Mucosa of descending colon (tissue), 3 donors: ENCODE measurements at regions not wholly inside any gene's neighbourhood (a gene's known extent, or its start where the extent isn't known, plus 50 kb on each side); places are given as distances from the start of the nearest gene placed in this dataset.

Source experiments
- ATAC-seq: fragments of 200-7000 bp; cut with Tn5 transposase; one replicate; pipeline ENCODE4 v1.9.1; 2020; ENCODE audit warnings: mild to moderate bottlenecking, moderate library complexity
- DNase-seq, 3 donors: peaks; one replicate each; pipeline ENCODE4 v3.0.0-alpha.2; 2020
- H3K36me3 ChIP-seq: fragments of 200-600 bp; one replicate; pipeline ENCODE4 v1.8.0; 2021; ENCODE audit warnings: low read depth, mild to moderate bottlenecking
- H3K4me1 ChIP-seq: fragments of 200-600 bp; one replicate; pipeline ENCODE4 v1.8.0; 2021; ENCODE audit warnings: low read depth, mild to moderate bottlenecking
- H3K4me3 ChIP-seq: fragments of 200-600 bp; one replicate; pipeline ENCODE4 v1.8.0; 2021; ENCODE audit warnings: mild to moderate bottlenecking
- H3K9me3 ChIP-seq: fragments of 200-600 bp; one replicate; pipeline ENCODE4 v1.8.0; 2021; ENCODE audit warnings: mild to moderate bottlenecking
- intact Hi-C, 2 donors: fragments of 100-400 bp; cut with DNase I in 1 of 2; cut with micrococcal nuclease in 1 of 2; formaldehyde crosslinking; loops; one replicate each; pipeline versions ENCODE4 v1.11.0 to v1.11.1; 2022; cut with DNase I, micrococcal nuclease
- TF ChIP-seq, protein P1 (sequence below): fragments of 200-600 bp; IDR thresholded peaks from one replicate; pipeline ENCODE4 v1.8.0; 2022; ENCODE audit warnings: antibody characterized with exemption, mild to moderate bottlenecking
- donor health status: DM: no; HTN: no; CAD: no; lungs with moderate emphysema.
- donor health status: DM: no; HTN: no; CAD: no.
- donor health status: DM: no; HTN: yes; CAD: no.

DNA sequence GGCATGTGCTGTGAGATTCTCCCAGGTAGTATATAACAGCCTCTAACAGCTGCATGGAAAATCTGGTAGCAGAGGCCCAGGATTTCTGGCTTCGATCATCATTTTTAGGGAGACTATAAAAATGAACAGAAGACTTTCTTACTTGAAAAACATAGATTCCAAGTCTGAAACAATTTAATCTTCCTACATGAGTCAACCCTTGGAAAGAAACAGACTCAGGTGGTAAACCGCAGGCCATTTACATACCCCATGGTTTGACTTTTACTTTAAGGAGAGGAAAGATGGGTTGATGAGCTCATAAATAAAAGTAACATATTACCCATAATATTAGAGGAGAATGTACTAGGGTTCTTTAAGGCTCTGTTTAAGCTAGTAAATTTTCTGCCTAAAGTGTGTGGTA is 121.6 kb downstream of the CYSLTR2 start:
- ATAC-seq, result no peak
- TF ChIP-seq, protein P1, sequence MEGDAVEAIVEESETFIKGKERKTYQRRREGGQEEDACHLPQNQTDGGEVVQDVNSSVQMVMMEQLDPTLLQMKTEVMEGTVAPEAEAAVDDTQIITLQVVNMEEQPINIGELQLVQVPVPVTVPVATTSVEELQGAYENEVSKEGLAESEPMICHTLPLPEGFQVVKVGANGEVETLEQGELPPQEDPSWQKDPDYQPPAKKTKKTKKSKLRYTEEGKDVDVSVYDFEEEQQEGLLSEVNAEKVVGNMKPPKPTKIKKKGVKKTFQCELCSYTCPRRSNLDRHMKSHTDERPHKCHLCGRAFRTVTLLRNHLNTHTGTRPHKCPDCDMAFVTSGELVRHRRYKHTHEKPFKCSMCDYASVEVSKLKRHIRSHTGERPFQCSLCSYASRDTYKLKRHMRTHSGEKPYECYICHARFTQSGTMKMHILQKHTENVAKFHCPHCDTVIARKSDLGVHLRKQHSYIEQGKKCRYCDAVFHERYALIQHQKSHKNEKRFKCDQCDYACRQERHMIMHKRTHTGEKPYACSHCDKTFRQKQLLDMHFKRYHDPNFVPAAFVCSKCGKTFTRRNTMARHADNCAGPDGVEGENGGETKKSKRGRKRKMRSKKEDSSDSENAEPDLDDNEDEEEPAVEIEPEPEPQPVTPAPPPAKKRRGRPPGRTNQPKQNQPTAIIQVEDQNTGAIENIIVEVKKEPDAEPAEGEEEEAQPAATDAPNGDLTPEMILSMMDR, result no peak
- H3K4me3 ChIP-seq, result no peak overlapping the region
- no peak for DNase-seq
- no peaks in the 10 kb centered on the region for H3K4me1 ChIP-seq
- intact Hi-C loops, result no loop called here
- H3K36me3 ChIP-seq, result no peaks in the 10 kb centered on the region
- peaks cover 7% of the 10 kb centered on the region for H3K9me3 ChIP-seq

DNA sequence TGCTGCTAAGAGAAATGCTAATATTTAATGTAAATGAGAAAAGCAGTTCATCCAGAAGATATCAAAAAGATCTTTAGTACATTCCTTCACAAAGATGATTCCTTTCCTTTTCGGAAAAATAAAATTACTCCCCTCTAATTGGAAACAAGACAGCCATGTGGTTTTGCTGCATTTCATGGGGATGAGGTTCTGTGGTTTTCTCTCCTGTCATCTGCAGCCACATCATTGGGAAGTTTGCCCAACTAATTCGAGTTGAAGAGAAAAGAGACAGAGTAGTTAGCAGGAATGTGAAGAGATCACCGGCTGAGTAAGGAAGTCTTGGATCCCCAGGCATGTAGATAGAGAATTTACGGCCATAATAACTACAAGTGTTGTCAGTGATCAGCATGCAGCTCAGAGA is 122.1 kb downstream of the CYSLTR2 start:
- intact Hi-C loops, result no loop called here
- H3K4me3 ChIP-seq, result no peak overlapping the region
- H3K9me3 ChIP-seq, result peaks cover 12% of the 10 kb centered on the region
- no peaks in the 10 kb centered on the region for H3K36me3 ChIP-seq
- H3K4me1 ChIP-seq, result no peaks in the 10 kb centered on the region
- ATAC-seq (no peak), DNase-seq (no peak)
- TF ChIP-seq, protein P1, result no peak

DNA sequence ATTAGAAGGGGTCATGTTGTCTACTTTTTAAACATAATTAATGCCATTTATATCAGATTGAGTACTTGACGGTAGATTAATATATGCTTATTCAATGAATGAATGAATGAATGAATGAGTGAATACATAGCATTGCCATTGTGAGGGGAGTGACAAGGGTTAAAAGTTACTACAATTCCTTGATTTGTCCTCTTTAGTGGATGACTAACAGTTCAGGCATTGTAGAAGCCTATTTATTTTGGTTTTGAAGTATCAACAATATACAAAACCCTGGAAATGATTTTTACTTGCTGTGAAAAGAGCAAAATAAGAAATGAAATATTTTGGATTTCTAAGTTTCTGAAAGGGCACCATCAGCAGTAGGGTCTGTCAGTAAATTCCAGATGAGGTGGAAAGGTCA is 122.7 kb downstream of the CYSLTR2 start:
- no peaks in the 10 kb centered on the region for H3K4me1 ChIP-seq
- DNase-seq (no peak), ATAC-seq (no peak)
- intact Hi-C loops, result no loop called here
- H3K36me3 ChIP-seq, result no peaks in the 10 kb centered on the region
- H3K4me3 ChIP-seq, result no peak overlapping the region
- H3K9me3 ChIP-seq, result peaks cover 18% of the 10 kb centered on the region
- TF ChIP-seq, protein P1, result no peak

DNA sequence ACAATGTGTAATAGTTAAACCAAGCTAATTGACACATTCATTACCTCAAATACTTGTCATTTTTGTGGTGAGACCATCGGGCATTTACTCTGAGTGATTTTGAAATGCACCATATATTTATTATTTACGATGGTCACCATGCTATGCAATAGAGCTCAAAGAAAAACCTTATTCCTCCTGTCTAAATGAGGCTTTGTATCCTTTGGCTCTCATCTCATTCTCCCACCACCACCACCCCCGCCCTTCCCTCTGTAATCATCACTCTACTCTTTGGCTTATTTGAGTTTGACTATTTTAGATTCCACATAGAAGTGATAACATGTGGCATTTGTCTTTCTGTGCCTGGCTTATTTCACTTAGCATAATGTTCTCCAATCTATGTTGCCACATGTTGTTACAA is 124.9 kb downstream of the CYSLTR2 start:
- TF ChIP-seq, protein P1, result no peak
- no peak for DNase-seq
- Histone ChIP-seq H3K36me3 (no peaks in the 10 kb centered on the region), H3K4me1 (no peaks in the 10 kb centered on the region), H3K9me3 (peaks cover 20% of the 10 kb centered on the region), H3K4me3 (no peak overlapping the region)
- no peak for ATAC-seq
- intact Hi-C loops, result no loop called here

DNA sequence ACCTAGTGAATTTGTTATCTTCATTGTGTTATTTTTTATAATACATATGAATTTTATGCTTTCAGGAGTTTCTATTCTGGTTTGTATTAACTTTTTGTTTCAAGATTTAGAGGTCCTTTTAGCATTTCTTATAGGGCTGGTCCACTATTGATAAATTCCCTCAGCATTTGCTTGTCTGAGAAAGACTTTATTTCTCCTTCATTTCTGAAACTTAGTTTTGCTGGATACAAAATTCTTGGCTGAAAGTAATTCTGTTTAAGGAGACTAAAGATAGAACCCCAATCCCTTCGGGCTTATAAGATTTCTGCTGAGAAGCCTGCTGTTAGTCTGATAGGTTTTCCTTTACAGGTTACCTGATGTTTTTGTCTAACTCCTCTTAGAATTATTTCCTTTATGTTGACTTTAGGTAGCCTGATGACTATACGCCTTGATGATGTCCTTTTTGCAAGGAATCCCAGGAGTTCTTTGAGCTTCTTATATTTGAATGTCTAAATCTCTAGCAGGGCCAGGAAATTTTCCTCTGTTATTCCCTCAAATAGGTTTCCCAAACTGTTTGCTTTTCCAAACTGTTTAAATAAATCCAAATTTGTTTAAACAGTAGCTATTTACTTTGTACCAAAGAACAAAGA is 127.1 kb downstream of the CYSLTR2 start:
- no peaks in the 10 kb centered on the region for H3K36me3 ChIP-seq
- TF ChIP-seq, protein P1, result no peak
- intact Hi-C loops, result no loop called here
- no peak overlapping the region for H3K4me3 ChIP-seq
- ATAC-seq (no peak), DNase-seq (no peak)
- peaks cover 20% of the 10 kb centered on the region for H3K9me3 ChIP-seq
- no peaks in the 10 kb centered on the region for H3K4me1 ChIP-seq

DNA sequence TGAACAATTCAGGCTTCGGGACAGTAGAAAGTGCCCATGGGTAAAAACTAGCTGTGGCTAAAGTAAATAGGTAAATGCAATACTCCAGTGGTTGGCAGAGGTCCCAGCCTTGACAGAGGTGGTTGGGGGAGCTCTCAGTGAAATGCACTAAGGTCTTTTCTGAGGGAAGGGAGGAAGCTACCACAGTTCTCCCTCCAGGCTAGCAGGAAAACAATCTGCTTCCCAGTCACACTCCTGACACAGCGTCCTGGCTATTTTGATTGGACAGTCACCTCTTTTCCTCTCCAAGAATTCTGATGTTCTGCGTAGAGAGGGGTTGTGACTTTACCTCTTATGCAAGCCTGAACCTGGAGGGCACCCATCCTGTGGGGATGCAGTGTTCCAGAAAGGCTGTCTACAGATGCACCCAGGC is 128.7 kb downstream of the CYSLTR2 start:
- ATAC-seq (no peak), DNase-seq (no peak)
- TF ChIP-seq, protein P1, result no peak
- Histone ChIP-seq H3K4me3 (no peak overlapping the region), H3K9me3 (peaks cover 20% of the 10 kb centered on the region), H3K36me3 (no peaks in the 10 kb centered on the region), H3K4me1 (no peaks in the 10 kb centered on the region)
- intact Hi-C loops, result no loop called here
